Activated CD4-positive, alpha-beta T cell treated with anti-CD3 and anti-CD28 coated beads, Interleukin-2, amount 50 U/mL, for 24 hours (primary cell): ENCODE measurements at regions not wholly inside any gene's neighbourhood (a gene's known extent, or its start where the extent isn't known, plus 50 kb on each side); places are given as distances from the start of the nearest gene placed in this dataset.
"Not testable (repeated sequence)": the region's sequence is repeated elsewhere in the genome, so short reads cannot be mapped to it uniquely, and the experiment has no call there.

Source experiments
- DNase-seq, 2 donors: peaks; one replicate each; pipeline ENCODE4 v3.0.0-alpha.2; 2020; ENCODE audit warnings: low read depth in 1 of 2, low spot score in 1 of 2

DNA sequence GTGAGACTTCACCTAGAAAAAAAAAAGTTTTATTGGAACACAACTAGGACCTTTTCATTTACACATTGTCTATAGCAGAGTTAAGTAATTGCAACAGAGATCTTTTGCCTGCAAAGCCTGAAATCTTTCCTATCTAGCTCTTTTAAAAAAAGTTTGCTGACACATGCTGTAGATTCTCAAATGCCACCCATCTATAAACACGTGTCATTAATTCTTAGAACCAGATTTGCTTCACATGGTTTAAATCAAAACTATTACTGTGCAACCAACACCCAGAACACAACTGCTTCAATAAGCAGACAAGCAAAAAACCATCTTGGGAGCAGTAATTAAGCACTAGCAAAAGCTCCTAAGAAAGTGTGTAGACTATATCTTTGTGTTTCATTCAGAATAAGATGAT is 55.0 kb downstream of the OXSM start:
- no peak for DNase-seq

GRCh38 chr3:25846282-25846681 is 56.4 kb downstream of the OXSM start:
- no peak for DNase-seq

DNA sequence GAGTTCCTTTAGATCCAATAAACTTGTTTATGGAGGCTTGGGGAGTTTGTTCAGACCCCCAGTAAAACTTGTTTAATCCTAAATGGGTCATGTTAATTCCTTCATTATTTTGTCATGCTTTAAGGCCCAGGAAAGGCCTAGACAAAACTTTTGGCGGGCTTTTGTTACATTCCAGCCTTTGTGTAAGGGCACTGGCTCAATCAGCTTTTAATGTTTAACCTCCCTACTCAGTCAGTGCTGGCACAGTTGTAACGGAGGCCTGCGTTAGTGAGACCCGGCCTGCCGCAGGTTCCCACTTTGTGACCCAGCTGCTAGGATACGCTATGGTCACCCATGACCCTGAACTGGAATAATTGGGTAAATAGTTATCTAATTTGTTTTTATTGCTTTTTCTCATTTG is 59.2 kb downstream of the OXSM start:
- DNase-seq = no peak

DNA sequence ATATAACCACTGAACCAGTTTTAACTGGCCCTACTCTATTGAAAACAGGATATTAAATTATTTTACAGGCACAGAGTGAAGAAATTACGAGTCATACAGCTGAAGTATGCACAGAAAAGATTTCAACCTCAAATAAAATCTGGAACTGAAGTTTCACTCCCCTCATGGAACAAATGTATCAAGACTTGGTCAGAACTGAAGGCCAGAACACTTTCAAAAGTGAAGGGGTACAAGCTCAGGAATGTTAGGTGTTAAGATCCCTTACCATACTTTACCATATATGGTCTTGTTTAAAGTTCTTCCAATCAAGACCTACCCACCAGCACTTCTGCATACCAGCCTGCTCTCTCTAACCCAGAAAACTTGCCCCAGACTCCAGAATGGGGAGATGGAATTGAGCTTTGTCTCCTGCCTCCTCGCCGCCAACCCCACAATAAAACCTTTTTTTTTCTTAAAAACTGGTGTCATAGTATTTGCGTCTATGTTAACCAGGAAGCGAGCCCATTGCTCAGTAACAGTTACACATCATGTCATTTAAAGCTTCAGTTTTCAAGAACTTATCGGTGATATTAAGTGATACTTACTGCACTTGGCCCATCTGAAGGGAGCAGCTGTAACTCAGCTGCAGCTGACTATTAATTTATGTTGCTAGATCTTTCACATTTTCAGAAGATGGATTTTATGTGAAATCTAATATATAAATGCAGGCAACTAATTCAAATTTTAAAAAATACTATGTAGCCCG is 59.9 kb downstream of the OXSM start:
- no peak for DNase-seq

GRCh38 chr3:25851693-25852259 is 61.9 kb downstream of the OXSM start:
- DNase-seq = not testable (repeated sequence)

- DNase-seq = no peak
Measured at GRCh38 chr3:25854214-25854613, 64.3 kb downstream of the OXSM start.

DNA sequence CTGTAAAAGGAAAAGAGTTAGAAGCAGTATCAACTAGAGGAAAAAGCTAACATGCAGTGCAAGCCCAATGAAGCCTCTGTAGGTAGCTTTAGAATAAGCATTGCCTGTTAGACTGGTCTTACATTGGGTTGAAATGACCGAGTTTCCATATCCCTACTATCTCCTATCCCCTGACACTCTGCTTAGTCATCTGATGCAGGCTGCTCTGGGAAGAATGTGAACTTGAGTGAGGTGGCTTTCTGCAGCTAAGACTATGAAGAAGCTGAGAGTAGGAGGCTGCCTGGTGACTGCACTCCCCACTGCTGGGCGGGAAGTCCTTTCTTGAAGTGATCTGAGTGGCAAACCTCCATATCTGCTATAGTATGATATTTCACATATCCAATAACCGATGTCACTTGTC is 64.7 kb downstream of the OXSM start:
- DNase-seq = no peak

DNA sequence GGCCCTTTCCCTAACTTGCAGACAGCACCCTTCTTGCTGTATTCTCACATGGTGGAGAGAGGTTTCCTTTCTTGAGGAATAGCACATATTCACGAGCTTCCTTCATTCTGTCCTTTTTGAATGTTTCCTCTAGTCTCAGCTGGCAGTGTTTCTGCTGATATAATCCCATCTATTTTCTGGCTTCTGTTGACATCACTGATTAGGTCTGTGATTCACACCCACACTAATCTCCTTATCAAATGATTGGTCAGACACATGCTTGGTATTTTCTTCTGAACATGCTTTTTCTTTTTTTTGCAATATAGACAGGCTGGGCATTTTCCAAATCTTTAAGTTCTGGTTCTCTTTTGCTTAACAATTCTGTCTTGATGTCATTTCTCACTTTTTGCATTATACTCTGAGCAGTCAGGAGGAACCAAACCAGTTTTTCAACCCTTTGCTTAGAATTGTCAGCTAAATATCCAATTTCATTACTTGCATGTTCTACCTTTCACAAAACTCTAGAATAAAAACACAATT is 65.4 kb downstream of the OXSM start:
- no peak for DNase-seq

- DNase-seq = peak in 1 of 2 donors; percentile 34
Measured at GRCh38 chr3:25856902-25857518, 67.1 kb downstream of the OXSM start.

GRCh38 chr3:25861566-25861965 is 71.7 kb downstream of the OXSM start:
- no peak for DNase-seq

DNA sequence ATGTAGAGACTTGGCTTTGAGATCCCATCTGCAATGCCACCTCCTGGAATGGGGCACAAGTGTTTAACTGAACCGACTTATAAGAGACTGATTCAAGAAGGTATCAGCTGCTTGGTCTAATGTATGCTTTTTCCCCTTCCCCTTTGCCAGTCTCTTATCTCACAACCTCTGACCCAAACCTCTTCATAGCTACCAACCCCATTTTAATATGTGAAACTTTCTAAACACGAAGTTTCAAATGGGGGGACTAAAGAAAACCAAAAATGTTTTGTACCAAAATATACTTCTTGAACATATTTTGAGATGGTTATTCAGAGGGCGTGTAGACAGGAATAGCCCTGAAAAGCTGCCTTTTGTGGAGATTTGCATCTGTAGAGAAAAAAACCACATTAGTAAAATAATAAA is 73.1 kb downstream of the OXSM start:
- DNase-seq = no peak

DNA sequence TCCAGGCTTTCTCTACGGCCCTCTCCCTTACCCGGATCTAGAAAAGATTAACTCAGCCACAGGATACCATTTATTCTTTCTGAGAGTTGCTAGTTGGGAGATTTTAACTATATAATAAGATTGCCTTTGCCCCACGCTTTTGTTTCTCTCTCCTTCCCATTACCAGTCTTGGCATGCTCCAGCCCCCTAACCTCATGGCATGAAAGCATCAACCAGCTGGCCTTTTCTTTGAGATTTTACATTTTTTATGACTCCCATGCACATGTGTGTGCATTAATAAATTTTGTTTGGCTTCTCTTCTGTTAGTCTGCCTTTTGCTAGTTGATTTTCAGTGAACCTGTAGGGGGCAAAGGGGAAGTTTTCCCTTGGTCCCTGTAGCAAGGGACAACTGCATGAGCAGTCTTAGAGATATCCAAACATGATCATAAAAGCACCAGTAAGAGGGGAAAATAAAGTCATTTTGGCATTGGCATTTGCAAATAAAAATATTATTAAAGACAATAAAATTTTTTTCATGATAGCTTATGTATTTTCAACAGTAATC is 73.6 kb downstream of the OXSM start:
- no peak for DNase-seq

DNA sequence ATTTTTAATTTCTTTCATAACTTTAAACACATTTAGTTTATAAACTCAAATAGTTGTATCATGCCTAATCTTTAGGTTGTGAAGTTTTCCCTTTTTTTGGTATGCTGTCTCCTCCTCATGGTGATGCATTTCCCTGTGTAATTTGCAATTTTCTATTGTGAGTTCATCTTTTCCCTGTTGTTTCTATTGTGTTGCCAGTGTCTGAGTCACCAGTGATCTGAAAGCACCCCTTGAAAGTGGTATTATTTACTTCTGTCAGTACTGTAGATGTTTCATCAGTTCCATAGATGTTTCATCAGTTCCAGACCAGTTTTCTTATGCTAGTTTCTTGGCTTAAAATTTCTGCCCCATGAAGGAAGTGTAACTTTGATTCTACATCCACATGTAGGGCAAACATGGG is 80.6 kb downstream of the OXSM start:
- no peak for DNase-seq

DNA sequence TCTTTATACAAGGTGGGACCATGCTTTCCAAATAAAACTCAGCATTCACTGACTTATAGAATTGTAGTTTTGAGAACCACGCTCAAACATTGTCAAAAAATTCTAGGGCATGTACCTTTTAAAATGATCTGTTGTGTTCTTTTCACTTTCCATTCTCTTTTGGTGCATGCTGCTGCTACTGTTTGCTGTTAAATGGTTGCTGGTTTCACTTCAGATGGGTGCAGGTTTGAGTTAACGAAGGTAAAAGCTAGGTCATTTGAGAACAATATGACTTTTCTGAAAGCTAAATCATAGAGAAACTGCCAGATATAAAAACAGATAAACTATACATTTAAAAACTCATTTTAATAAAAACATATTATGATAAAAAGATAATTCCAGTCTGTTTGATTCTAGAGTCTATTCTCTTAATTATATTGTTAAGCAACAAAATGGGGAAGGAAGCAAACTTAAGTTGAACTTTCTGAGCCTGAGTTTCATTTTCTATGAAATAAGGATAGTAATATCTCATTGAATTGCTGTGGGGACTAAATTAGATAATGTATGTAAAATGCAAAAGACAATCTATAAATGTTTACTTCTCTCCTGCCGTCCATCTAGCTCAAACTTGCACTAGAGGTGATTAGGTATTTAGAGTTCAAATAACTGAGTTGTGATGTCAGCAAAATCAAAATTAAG is 82.4 kb downstream of the OXSM start:
- no peak for DNase-seq

GRCh38 chr3:25883492-25883891 is 93.6 kb downstream of the OXSM start:
- DNase-seq = no peak

- no peak for DNase-seq
Measured at GRCh38 chr3:25884981-25885380, 95.1 kb downstream of the OXSM start.

- DNase-seq = no peak
Measured at GRCh38 chr3:25885544-25885943, 95.7 kb downstream of the OXSM start.

GRCh38 chr3:25887907-25888306 is 98.0 kb downstream of the OXSM start:
- DNase-seq = no peak

- DNase-seq = no peak
Measured at GRCh38 chr3:25888892-25889524, 99.1 kb downstream of the OXSM start.

DNA sequence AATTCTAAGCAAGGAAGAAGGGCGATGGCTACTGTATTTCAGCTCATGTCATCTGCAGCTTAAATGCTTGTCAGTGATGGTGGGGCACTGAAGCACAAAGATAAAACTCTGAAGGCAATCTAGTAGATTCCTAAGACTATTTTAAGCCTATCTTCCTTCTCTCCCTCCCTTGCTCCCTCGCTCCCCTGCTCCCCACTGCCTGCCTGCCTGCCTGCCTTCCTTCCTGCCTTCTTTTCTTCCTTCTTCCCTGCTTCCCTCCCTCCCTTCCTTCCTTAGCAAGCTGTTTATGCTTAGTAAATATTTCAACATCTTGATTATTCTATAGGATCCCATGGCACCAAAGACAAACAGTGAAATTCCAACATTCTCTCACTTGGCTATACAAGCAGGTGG is 99.6 kb downstream of the OXSM start:
- DNase-seq = no peak

GRCh38 chr3:25894101-25894500 is 104.2 kb downstream of the OXSM start:
- DNase-seq = no peak
